ENCODE measurements at regions not wholly inside any gene's neighbourhood (a gene's known extent, or its start where the extent isn't known, plus 50 kb on each side); places are given as distances from the start of the nearest gene placed in this dataset.

GRCh38 chr13:40207001-40207478 is 459.4 kb downstream of the FOXO1 start:
- no peak for TF ChIP-seq CTCF (IDR thresholded peaks at IDR 0.05)
- no peak for TF ChIP-seq POLR2A (IDR thresholded peaks at IDR 0.05)

Measured in right lobe of liver (tissue), 4 donors.